22Rv1 (cell line): ENCODE measurements at regions not wholly inside any gene's neighbourhood (a gene's known extent, or its start where the extent isn't known, plus 50 kb on each side); places are given as distances from the start of the nearest gene placed in this dataset.

Experiments used
- ZFX ChIP-seq: fragments of 450-650 bp; IDR thresholded peaks from 2 replicates; pipeline ENCODE4 v1.6.1; 2017; ENCODE audit warnings: antibody characterized with exemption, borderline replicate concordance
- TF ChIP-seq, protein P1 (sequence below): fragments of 450-650 bp; IDR thresholded peaks from 2 replicates; pipeline ENCODE4 v1.5.1; 2017; ENCODE audit warnings: mild to moderate bottlenecking

DNA sequence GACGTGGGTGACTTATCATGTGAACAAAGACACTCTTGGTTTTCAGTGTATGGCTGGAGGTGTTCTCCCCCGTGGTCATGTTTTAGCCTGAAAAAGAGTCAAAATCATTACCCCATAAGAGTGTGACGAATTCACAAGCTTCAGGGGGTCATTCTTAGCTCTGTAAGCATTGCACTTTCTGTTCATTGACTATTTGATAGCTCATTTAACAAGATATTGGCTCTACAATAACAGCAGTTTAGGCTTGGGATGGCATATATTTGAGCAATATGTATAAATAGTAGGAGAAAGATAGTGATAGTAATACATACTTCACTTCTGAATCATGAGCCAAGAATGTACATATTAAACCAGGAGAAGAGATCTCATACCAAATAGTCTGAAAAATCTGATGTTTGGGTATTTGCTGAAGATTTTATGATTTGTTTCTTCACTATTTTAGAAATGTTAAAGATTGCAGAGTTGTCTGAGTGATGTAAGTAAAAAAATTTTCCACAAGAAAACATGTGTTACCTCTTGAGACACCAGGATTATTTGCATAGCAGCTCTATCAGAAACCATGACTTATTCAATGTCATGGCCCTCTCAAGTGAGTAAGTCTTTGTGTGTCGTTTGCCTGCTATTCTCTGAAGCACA lies 996.0 kb downstream of the OTOL1 start:
- TF ChIP-seq, protein P1, sequence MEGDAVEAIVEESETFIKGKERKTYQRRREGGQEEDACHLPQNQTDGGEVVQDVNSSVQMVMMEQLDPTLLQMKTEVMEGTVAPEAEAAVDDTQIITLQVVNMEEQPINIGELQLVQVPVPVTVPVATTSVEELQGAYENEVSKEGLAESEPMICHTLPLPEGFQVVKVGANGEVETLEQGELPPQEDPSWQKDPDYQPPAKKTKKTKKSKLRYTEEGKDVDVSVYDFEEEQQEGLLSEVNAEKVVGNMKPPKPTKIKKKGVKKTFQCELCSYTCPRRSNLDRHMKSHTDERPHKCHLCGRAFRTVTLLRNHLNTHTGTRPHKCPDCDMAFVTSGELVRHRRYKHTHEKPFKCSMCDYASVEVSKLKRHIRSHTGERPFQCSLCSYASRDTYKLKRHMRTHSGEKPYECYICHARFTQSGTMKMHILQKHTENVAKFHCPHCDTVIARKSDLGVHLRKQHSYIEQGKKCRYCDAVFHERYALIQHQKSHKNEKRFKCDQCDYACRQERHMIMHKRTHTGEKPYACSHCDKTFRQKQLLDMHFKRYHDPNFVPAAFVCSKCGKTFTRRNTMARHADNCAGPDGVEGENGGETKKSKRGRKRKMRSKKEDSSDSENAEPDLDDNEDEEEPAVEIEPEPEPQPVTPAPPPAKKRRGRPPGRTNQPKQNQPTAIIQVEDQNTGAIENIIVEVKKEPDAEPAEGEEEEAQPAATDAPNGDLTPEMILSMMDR = no peak
- TF ChIP-seq ZFX = no peak
